ENCODE measurements at regions not wholly inside any gene's neighbourhood (a gene's known extent, or its start where the extent isn't known, plus 50 kb on each side); places are given as distances from the start of the nearest gene placed in this dataset.

DNA sequence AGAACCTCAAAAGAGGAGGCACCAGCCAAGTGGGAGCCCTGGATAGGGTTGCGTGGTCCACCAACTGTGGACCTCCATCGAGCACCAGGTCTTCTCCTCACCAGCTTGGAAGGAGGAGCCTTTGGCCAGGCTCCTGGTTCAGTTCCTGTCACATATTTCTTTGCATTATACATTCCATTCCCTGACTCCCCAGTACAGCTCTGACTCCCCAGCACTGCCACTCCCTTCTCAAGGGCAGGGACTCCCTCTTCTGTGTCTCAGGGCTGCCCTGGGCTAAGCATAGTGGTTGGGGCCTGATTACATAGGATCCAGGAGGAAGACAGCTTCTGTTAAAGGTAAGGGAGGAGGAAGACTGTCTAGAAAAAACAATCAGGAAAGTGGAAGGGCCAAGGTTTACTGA, 91.1 kb downstream of the MRPL14 start:
- Histone ChIP-seq H3K36me3 (replicated peaks; ENCODE audit: control insufficient read depth, insufficient read depth, low read length) (no peaks in the 10 kb centered on the region), H3K27me3 (ENCODE audit: control insufficient read depth, insufficient read depth, low read length) (no peaks in the 10 kb centered on the region), H3K4me3 (ENCODE audit: insufficient read depth, low read depth, low read length) (no peak overlapping the region)
- no peak for DNase-seq

DNA sequence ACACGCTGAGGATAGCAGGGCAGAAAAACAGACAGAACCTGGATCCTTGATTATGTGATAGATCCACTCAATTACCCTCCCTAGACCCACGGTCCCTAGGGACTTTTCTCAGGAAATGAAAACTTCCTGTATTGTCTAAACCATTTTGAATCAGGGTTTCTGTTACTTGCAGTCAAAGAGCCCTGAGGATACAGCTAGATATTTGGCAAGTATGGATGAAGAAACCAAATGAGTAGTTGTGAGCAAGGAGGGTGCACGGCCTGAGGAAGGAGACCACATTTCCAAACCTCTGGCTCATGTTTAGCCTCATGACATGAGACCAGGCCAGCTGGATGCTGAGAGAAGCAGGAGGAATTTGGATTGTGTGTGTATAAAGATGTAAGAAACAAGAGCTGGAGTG, 91.6 kb downstream of the MRPL14 start:
- no peak for DNase-seq
- Histone ChIP-seq H3K4me3 (ENCODE audit: insufficient read depth, low read depth, low read length) (no peak overlapping the region), H3K27me3 (ENCODE audit: control insufficient read depth, insufficient read depth, low read length) (no peaks in the 10 kb centered on the region), H3K36me3 (replicated peaks; ENCODE audit: control insufficient read depth, insufficient read depth, low read length) (no peaks in the 10 kb centered on the region)

DNA sequence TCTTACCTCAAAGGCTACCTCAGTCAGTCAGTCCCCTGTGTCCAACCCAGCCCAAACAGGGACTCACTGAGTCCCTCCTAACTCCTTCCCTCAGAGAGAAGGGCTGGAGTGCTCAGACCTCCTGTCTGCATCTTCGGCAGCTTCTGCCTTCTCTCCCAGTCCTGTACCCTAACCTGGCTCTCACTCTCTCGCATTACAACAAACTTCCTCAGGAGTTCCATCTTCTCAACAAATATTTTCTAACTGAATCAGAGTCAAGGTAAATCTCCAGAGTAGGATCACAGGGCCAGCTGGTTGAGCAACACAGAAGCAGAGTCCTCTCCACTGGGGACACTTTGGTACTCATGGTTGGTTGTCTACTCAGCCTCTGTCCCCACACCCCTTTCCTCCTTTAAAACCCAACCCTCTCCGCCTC, 92.3 kb downstream of the MRPL14 start:
- Histone ChIP-seq H3K36me3 (replicated peaks; ENCODE audit: control insufficient read depth, insufficient read depth, low read length) (no peaks in the 10 kb centered on the region), H3K27me3 (ENCODE audit: control insufficient read depth, insufficient read depth, low read length) (no peaks in the 10 kb centered on the region), H3K4me3 (ENCODE audit: insufficient read depth, low read depth, low read length) (no peak overlapping the region)
- DNase-seq = no peak

DNA sequence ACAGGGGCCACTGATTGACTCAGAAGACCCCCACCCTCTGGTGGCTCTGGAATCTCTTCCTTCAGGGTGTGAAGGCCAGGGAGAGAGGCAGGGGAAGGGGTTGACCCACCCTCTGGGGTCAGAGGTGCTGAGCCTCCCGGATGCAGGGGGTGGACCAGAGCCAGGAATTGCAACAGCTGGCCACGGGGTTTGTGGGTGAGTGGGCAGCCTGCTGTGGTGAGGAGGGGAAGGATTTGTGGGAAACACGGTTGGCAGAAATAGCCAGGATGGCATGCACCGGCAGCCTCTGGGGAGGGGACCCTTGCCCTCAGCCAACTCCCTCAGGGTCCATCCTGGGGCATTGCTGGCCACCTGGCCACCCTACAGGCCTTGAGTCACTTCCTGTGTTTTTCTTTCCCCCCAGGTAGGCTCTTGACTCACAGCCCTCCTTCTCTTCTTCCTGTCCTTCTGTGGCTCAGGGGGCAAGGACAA, 92.8 kb downstream of the MRPL14 start:
- H3K36me3 ChIP-seq (replicated peaks; ENCODE audit: control insufficient read depth, insufficient read depth, low read length) = no peaks in the 10 kb centered on the region
- H3K27me3 ChIP-seq (ENCODE audit: control insufficient read depth, insufficient read depth, low read length) = no peaks in the 10 kb centered on the region
- DNase-seq = no peak
- no peak overlapping the region for H3K4me3 ChIP-seq (ENCODE audit: insufficient read depth, low read depth, low read length)

DNA sequence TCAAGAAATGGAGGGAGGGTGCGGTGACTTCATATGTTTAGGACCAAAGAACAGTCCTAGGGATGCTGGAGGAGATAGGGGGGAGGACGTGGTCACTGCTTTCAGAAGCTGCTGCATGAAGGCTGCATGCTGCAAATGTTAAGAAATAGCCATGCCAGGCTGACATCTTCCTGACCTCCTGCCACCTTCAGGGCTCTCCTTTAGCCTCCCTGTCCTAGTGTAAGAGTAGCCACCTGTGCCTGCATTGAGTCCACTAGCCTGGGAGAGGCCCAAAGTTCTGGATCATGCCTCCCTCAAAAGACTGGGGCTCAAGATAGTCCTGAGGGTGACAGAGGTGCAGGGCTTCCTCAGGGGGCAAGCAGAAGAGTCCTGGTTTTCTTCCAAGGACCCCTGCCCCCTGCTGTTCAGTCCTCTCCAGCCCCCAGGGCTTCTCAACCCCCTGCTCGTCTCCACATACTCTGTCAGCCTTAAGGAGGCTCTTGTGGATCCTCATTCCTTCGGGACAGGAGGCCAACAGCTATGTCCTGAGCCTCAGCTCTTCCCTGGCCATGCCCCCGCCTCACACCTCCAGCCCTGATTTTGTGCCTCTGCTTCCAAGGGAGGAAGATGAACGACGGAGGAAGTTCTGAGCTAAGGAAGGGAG, 96.3 kb downstream of the MRPL14 start:
- Histone ChIP-seq H3K4me3 (ENCODE audit: insufficient read depth, low read depth, low read length) (no peak overlapping the region), H3K27me3 (ENCODE audit: control insufficient read depth, insufficient read depth, low read length) (no peaks in the 10 kb centered on the region; the same call in 1 of the 2 replicates), H3K36me3 (replicated peaks; ENCODE audit: control insufficient read depth, insufficient read depth, low read length) (no peaks in the 10 kb centered on the region)
- no peak for DNase-seq

DNA sequence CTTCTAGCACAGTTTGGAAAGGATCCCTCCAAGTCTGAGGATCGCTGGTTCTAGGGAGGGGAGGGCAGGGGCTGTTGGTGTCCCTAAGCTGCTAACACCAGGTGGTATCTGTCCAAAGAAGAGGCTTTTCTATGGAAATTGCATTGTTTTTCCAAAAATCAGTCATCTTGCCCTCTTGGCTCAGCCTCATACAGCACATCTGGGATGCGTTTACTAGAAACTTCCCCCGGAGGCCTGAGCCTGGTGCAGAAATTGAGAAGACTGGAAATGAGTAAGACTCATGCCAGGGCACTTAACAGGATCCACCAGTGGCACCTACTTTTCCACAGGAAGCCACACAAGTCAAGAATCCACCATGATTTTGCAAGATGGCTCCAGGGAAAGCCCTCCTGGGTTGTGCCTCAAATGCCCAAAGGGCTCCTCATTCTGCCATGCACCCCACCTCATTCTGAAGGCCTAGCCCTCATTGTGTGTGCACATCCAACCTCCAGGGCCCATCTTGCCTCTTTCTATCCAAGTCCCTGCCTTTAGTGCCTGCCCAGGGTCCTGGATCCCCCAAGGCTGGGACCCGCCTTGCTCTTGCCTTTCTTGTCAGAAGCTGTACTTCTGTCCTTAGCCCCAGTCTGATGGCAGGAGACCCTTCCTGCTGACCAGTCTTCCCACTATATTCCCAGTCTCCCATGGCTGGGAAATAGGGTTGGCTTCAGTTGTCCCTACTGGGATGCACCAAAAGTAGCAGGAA, 97.6 kb downstream of the MRPL14 start:
- DNase-seq = no peak
- Histone ChIP-seq H3K27me3 (ENCODE audit: control insufficient read depth, insufficient read depth, low read length) (no peaks in the 10 kb centered on the region; the same call in 1 of the 2 replicates), H3K36me3 (replicated peaks; ENCODE audit: control insufficient read depth, insufficient read depth, low read length) (no peaks in the 10 kb centered on the region), H3K4me3 (ENCODE audit: insufficient read depth, low read depth, low read length) (no peak overlapping the region)

DNA sequence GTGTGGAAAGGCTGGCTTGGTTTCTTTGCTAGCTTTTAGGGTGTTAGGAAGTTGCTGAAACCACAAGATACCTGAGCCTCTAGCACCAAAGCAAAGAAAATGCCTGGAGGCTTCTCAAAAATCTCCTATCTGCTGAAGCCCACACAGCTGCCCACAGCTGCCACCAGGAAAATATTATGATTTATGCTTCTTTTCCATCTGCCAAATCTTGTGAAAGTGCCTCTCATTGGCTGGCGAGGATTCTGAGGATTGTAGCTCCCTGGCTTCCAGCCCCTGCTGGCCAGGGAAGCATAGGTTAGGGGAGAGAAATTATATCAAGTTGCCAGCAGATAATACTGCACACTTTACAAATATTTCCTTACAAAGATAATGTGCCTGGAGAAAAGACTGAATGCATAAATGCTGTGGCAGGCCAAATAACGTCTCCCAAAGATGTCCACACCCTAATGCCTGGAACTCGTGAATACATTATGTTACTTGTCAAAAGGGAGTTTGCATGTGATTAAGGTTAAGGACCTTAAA, 98.4 kb downstream of the MRPL14 start:
- peak; percentile 52 for DNase-seq
- Histone ChIP-seq H3K27me3 (ENCODE audit: control insufficient read depth, insufficient read depth, low read length) (no peaks in the 10 kb centered on the region; the same call in 1 of the 2 replicates), H3K36me3 (replicated peaks; ENCODE audit: control insufficient read depth, insufficient read depth, low read length) (no peaks in the 10 kb centered on the region), H3K4me3 (ENCODE audit: insufficient read depth, low read depth, low read length) (no peak overlapping the region)

DNA sequence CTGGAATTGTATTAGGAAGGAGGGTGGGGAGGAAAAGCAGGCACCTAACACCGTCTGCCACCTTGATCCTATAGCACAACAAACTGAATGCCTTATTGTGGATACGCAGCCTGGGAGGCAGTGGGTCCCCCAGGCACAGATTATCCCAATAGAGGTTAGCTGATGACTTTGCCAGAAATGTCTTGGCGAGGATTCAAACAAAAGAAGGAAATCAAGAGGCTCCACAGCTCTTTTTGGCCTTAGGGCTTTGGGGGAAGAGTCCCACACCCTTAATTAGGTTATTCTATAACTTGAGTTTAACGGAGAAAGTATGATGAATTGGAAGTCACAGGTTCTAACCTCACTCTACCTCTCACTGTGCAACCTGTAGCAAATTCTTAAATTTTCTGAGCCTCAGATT, 102.0 kb downstream of the MRPL14 start:
- H3K36me3 ChIP-seq (replicated peaks; ENCODE audit: control insufficient read depth, insufficient read depth, low read length) = no peaks in the 10 kb centered on the region
- H3K27me3 ChIP-seq (ENCODE audit: control insufficient read depth, insufficient read depth, low read length) = no peaks in the 10 kb centered on the region; the same call in 1 of the 2 replicates
- H3K4me3 ChIP-seq (ENCODE audit: insufficient read depth, low read depth, low read length) = no peak overlapping the region
- DNase-seq = no peak

DNA sequence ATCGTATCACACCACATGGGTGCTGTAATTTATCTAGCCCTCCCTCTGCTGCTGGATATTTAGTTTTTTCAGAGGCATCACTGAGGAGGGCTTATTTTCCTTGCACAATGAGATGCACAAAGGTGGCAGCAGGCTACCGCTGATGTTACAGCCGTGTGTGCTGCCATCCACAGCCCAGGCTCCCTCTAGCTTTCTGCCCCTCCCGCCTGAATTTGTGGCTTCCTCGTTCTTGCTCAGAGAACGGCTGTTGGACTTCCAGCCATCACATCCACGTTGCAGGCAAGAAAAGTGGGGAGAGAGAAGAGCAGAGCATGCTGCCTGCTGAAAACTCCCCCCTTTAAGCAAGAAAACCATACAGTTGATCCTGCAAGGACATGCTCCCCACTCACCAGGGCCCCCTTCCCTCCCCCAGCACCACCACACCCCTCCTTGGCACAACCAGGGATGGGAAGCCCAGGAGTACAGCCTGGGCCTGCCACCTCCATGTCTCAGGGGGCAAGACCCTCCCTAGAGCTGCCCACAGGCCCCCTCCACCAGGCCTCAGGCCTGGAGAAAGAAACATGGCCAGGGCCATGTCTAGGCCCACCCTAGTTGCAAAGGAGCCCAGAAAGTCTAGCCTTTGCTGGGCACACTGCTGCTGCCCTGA, 102.6 kb downstream of the MRPL14 start:
- Histone ChIP-seq H3K27me3 (ENCODE audit: control insufficient read depth, insufficient read depth, low read length) (no peaks in the 10 kb centered on the region; the same call in 1 of the 2 replicates), H3K4me3 (ENCODE audit: insufficient read depth, low read depth, low read length) (no peak overlapping the region), H3K36me3 (replicated peaks; ENCODE audit: control insufficient read depth, insufficient read depth, low read length) (no peaks in the 10 kb centered on the region)
- no peak for DNase-seq

DNA sequence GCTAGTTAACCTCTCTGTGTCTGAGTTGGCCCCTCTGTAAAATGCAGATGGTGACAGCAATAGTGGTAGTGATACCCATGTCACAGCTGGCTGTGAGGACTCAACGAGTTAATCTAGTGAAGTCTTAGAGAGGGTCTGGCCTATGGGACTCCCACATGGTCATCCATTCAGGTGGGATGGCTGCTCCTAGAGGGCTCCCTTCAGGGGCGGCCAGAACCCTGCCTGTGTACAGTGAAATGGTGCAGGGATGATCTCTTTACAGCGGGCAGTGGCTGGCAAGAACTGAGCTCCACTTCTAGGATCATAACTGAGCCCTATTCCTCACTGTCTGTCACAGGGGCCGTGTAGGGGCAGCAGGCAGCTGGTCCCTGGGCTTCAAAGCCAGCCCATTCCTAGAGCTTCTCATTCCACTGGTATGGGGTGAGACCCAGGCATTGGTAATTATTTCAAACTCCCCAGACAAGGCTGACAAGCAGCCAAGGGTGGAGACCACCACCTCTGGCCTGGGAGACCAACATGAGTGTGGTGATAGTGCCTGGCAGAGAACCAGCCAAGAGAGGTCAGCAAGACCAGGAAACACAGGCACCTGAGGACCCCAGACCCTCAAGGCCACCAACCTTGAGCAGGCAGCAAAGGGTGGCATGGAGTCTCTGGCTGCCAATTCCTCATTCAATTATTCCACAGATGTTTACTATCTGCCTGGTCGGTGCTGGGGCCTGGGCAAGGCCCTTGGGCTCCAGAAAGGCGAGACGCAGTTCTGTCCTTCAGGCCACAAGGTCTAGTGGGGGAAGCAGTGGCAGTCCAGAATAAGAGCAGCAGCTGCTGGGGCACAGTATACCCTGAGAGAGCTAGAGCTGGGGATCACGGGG, 103.4 kb downstream of the MRPL14 start:
- Histone ChIP-seq H3K36me3 (replicated peaks; ENCODE audit: control insufficient read depth, insufficient read depth, low read length) (no peaks in the 10 kb centered on the region), H3K4me3 (ENCODE audit: insufficient read depth, low read depth, low read length) (no peak overlapping the region), H3K27me3 (ENCODE audit: control insufficient read depth, insufficient read depth, low read length) (no peaks in the 10 kb centered on the region; the same call in 1 of the 2 replicates)
- no peak for DNase-seq

DNA sequence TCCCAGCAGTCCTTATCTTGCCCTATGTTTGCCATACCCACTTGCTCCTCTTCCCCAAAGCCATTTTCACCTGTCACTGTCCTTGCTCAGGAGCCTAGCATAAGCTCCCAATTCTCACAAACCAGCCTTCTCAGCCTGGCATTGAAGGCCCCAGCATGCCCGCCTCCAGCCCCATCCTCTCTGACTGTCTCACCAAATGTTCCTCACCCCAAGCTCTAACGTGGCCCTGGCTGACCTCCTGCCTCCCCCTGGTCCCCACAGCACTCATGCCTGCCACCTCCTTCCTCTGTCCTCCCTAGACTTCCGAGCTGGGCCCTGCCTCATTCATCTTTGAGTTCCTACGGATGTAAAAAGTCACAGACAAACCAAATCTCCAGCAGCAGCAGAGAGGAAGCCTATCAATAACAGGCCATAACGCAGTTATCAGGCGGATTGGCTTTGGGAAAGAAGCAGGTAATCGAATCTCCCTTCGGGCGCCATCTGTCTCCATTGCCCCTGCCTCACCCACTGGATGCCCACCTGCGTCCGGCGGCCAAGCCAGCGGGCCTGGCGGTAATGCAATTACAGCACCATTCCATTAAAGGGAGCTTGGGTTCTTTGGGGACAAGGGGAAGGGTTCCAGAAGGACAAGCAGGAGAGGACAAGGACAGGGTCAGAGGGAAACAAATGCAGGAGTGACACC, 104.4 kb downstream of the MRPL14 start:
- no peak for DNase-seq
- no peak overlapping the region for H3K4me3 ChIP-seq (ENCODE audit: insufficient read depth, low read depth, low read length)

DNA sequence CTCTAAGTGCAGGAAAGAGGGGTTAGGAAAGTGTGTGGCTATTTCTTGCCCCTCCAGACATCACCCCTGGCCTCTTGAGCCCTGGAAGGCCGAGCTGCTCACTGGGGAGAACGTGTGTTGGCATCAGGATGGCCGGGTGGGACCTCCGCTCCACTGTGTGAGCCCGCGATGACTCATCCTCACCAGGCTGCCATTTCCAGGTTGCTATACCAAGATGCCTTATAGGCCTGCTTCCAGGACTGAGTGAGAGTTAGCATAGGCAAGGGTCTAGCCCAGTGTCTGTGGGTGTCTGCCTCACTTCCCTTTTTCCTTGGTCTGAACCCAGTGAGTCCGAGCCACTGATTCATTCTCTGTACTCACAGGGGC, 105.0 kb downstream of the MRPL14 start:
- Histone ChIP-seq H3K4me3 (ENCODE audit: insufficient read depth, low read depth, low read length) (no peak overlapping the region), H3K36me3 (replicated peaks; ENCODE audit: control insufficient read depth, insufficient read depth, low read length) (no peaks in the 10 kb centered on the region), H3K27me3 (ENCODE audit: control insufficient read depth, insufficient read depth, low read length) (no peaks in the 10 kb centered on the region; the same call in 1 of the 2 replicates)
- DNase-seq = no peak

More for the DNA sequence above, 104.4 kb downstream of the MRPL14 start:
- Histone ChIP-seq H3K36me3 (replicated peaks; ENCODE audit: control insufficient read depth, insufficient read depth, low read length) (no peaks in the 10 kb centered on the region), H3K27me3 (ENCODE audit: control insufficient read depth, insufficient read depth, low read length) (no peaks in the 10 kb centered on the region; the same call in 1 of the 2 replicates)

DNA sequence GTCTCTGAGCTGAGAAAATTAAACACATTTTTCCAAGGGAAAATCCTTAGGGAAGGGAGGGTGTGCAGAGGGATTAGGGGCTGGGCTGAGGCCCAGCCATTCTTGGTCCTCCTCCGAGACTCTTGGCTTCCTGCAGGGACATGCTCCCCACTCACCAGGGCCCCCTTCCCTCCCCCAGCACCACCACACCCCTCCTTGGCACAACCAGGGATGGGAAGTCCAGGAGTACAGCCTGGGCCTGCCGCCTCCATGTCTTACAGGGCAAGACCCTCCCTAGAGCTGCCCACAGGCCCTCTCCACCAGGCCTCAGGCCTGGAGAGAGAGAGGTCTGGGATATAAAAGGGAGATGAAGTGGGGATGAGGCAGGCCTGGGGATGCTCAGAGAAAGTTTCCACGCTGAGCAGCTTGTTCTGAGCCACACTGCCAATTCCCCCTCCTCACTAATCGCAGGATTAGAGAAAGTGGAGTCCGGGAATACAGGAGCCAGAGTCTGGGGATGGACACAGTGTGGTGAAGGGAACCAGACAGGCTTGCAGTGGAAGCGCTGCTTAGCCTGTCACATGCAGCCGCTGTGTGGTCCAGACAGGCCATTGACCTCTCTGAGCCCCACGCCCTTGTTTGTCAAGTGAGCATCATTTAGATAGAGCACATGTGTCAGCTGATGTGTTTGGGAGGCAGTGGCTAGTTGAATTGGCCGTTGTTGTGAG, 105.5 kb downstream of the MRPL14 start:
- DNase-seq = no peak
- Histone ChIP-seq H3K36me3 (replicated peaks; ENCODE audit: control insufficient read depth, insufficient read depth, low read length) (no peaks in the 10 kb centered on the region), H3K4me3 (ENCODE audit: insufficient read depth, low read depth, low read length) (no peak overlapping the region), H3K27me3 (ENCODE audit: control insufficient read depth, insufficient read depth, low read length) (no peaks in the 10 kb centered on the region; the same call in 1 of the 2 replicates)

Measured in H7 (cell line).